ENCODE measurements at regions not wholly inside any gene's neighbourhood (a gene's known extent, or its start where the extent isn't known, plus 50 kb on each side); places are given as distances from the start of the nearest gene placed in this dataset.
"Not testable (repeated sequence)": the region's sequence is repeated elsewhere in the genome, so short reads cannot be mapped to it uniquely, and the experiment has no call there.

- not testable (repeated sequence) for ATAC-seq
Measured at GRCh38 chr15:20296261-20296660, 245.3 kb downstream of the GOLGA6L6 start.

GRCh38 chr15:20295238-20295811 lies 246.3 kb downstream of the GOLGA6L6 start:
- ATAC-seq = no peak
- Mint-ChIP-seq H3K9me3 (peaks cover 3% of the 10 kb centered on the region), H3K4me3 (no peak overlapping the region), H3K36me3 (no peaks in the 10 kb centered on the region), H3K27me3 (no peaks in the 10 kb centered on the region), H3K4me1 (no peaks in the 10 kb centered on the region), H3K27ac (no peak overlapping the region)

More at GRCh38 chr15:20296261-20296660, 245.3 kb downstream of the GOLGA6L6 start:
- not testable (repeated sequence) for H3K27me3 Mint-ChIP-seq, H3K27ac Mint-ChIP-seq, H3K9me3 Mint-ChIP-seq, H3K4me1 Mint-ChIP-seq, H3K36me3 Mint-ChIP-seq, H3K4me3 Mint-ChIP-seq

GRCh38 chr15:20294651-20295237 lies 246.9 kb downstream of the GOLGA6L6 start:
- H3K27me3 Mint-ChIP-seq = no peaks in the 10 kb centered on the region
- H3K9me3 Mint-ChIP-seq = peaks cover 3% of the 10 kb centered on the region
- H3K27ac Mint-ChIP-seq = no peak overlapping the region
- no peaks in the 10 kb centered on the region for H3K4me1 Mint-ChIP-seq
- H3K4me3 Mint-ChIP-seq = no peak overlapping the region
- ATAC-seq = peak; percentile 93
- no peaks in the 10 kb centered on the region for H3K36me3 Mint-ChIP-seq

- H3K27ac Mint-ChIP-seq, H3K36me3 Mint-ChIP-seq, H3K27me3 Mint-ChIP-seq, ATAC-seq, H3K4me3 Mint-ChIP-seq, H3K9me3 Mint-ChIP-seq, H3K4me1 Mint-ChIP-seq: not testable (repeated sequence)
Measured at GRCh38 chr15:20292422-20293005, 249.1 kb downstream of the GOLGA6L6 start.

GRCh38 chr15:20291616-20292015 lies 250.0 kb downstream of the GOLGA6L6 start:
- not testable (repeated sequence) for H3K4me1 Mint-ChIP-seq, H3K27ac Mint-ChIP-seq, H3K9me3 Mint-ChIP-seq, H3K27me3 Mint-ChIP-seq, H3K4me3 Mint-ChIP-seq, ATAC-seq, H3K36me3 Mint-ChIP-seq

GRCh38 chr15:20290606-20291005 lies 251.0 kb downstream of the GOLGA6L6 start:
- not testable (repeated sequence) for H3K9me3 Mint-ChIP-seq, H3K27ac Mint-ChIP-seq, H3K4me1 Mint-ChIP-seq, H3K4me3 Mint-ChIP-seq, H3K36me3 Mint-ChIP-seq, ATAC-seq, H3K27me3 Mint-ChIP-seq

- H3K4me3 Mint-ChIP-seq, H3K36me3 Mint-ChIP-seq, ATAC-seq, H3K4me1 Mint-ChIP-seq, H3K27ac Mint-ChIP-seq, H3K27me3 Mint-ChIP-seq, H3K9me3 Mint-ChIP-seq: not testable (repeated sequence)
Measured at GRCh38 chr15:20289538-20290103, 252.0 kb downstream of the GOLGA6L6 start.

- H3K27me3 Mint-ChIP-seq, ATAC-seq, H3K4me3 Mint-ChIP-seq, H3K36me3 Mint-ChIP-seq, H3K4me1 Mint-ChIP-seq, H3K27ac Mint-ChIP-seq, H3K9me3 Mint-ChIP-seq: not testable (repeated sequence)
Measured at GRCh38 chr15:20288800-20289537, 252.6 kb downstream of the GOLGA6L6 start.

- H3K9me3 Mint-ChIP-seq, H3K36me3 Mint-ChIP-seq, H3K4me1 Mint-ChIP-seq, H3K27me3 Mint-ChIP-seq, H3K4me3 Mint-ChIP-seq, H3K27ac Mint-ChIP-seq, ATAC-seq: not testable (repeated sequence)
Measured at GRCh38 chr15:20286559-20286958, 255.0 kb downstream of the GOLGA6L6 start.

GRCh38 chr15:20285696-20286300 lies 255.8 kb downstream of the GOLGA6L6 start:
- not testable (repeated sequence) for ATAC-seq

GRCh38 chr15:20284891-20285535 lies 256.6 kb downstream of the GOLGA6L6 start:
- not testable (repeated sequence) for H3K9me3 Mint-ChIP-seq, ATAC-seq, H3K27ac Mint-ChIP-seq, H3K4me1 Mint-ChIP-seq, H3K36me3 Mint-ChIP-seq, H3K4me3 Mint-ChIP-seq, H3K27me3 Mint-ChIP-seq

More at GRCh38 chr15:20285696-20286300, 255.8 kb downstream of the GOLGA6L6 start:
- H3K4me1 Mint-ChIP-seq, H3K36me3 Mint-ChIP-seq, H3K9me3 Mint-ChIP-seq, H3K27ac Mint-ChIP-seq, H3K4me3 Mint-ChIP-seq, H3K27me3 Mint-ChIP-seq: not testable (repeated sequence)

GRCh38 chr15:20283651-20284050 lies 257.9 kb downstream of the GOLGA6L6 start:
- H3K4me3 Mint-ChIP-seq, H3K4me1 Mint-ChIP-seq, H3K9me3 Mint-ChIP-seq, H3K36me3 Mint-ChIP-seq, H3K27me3 Mint-ChIP-seq, ATAC-seq, H3K27ac Mint-ChIP-seq: not testable (repeated sequence)

GRCh38 chr15:20282491-20282943 lies 259.1 kb downstream of the GOLGA6L6 start:
- not testable (repeated sequence) for H3K27me3 Mint-ChIP-seq, H3K9me3 Mint-ChIP-seq, H3K36me3 Mint-ChIP-seq, H3K27ac Mint-ChIP-seq, H3K4me1 Mint-ChIP-seq, H3K4me3 Mint-ChIP-seq
- peak; percentile 25 for ATAC-seq

GRCh38 chr15:20281567-20282275 lies 259.9 kb downstream of the GOLGA6L6 start:
- peak; percentile 13 for ATAC-seq
- H3K4me1 Mint-ChIP-seq, H3K27me3 Mint-ChIP-seq, H3K4me3 Mint-ChIP-seq, H3K36me3 Mint-ChIP-seq, H3K9me3 Mint-ChIP-seq, H3K27ac Mint-ChIP-seq: not testable (repeated sequence)

Measured in stimulated activated memory B cell treated with anti-CD40 and anti-IgM and Interleukin-4, amounts not matched to agents 10 μg/mL and 1 μg/mL and 100 μg/mL, for 72 hours (primary cell).